Mesenchymal stem cell (in vitro differentiated cells and primary cell): ENCODE measurements at regions not wholly inside any gene's neighbourhood (a gene's known extent, or its start where the extent isn't known, plus 50 kb on each side); places are given as distances from the start of the nearest gene placed in this dataset.
"Not testable (repeated sequence)": the region's sequence is repeated elsewhere in the genome, so short reads cannot be mapped to it uniquely, and the experiment has no call there.

ENCODE experiments used
- DNase-seq: peaks from one replicate; pipeline ENCODE4 v3.0.0-alpha.2; 2013
- H2AFZ ChIP-seq: one replicate; pipeline ENCODE4 v1.6.1; 2013; ENCODE audit warnings: low read depth, mild to moderate bottlenecking, control low read depth, inconsistent platforms, low read length, moderate library complexity
- H2AK5ac ChIP-seq: 2 replicates; pipeline ENCODE4 v1.6.1; 2013; ENCODE audit warnings: low read length, moderate library complexity, mild to moderate bottlenecking, inconsistent platforms; ENCODE audit not compliant: severe bottlenecking
- H2BK120ac ChIP-seq: one replicate; pipeline ENCODE4 v1.6.1; 2013; ENCODE audit warnings: low read depth, mild to moderate bottlenecking, inconsistent platforms, low read length, moderate library complexity
- H2BK12ac ChIP-seq, 2 experiments: one replicate each; pipeline ENCODE4 v1.6.1; 2013; ENCODE audit warnings: inconsistent platforms in 2 of 2, low read length in 2 of 2, mild to moderate bottlenecking in 2 of 2, moderate library complexity in 2 of 2, control low read depth in 1 of 2
- H2BK15ac ChIP-seq: one replicate; pipeline ENCODE4 v1.6.1; 2013; ENCODE audit warnings: mild to moderate bottlenecking, low read depth, inconsistent platforms; ENCODE audit not compliant: poor library complexity, severe bottlenecking
- H2BK5ac ChIP-seq: 2 replicates; pipeline ENCODE4 v1.6.1; 2013; ENCODE audit warnings: low read depth, mild to moderate bottlenecking, low read length, control low read depth, inconsistent platforms; ENCODE audit not compliant: poor library complexity, severe bottlenecking
- H3K14ac ChIP-seq, 2 experiments: one replicate each; pipeline ENCODE4 v1.6.1; 2013; ENCODE audit warnings: inconsistent platforms in 2 of 2, low read length in 2 of 2, control low read depth in 1 of 2, mild to moderate bottlenecking in 1 of 2, moderate library complexity in 1 of 2
- H3K18ac ChIP-seq, 2 experiments: one replicate each; pipeline ENCODE4 v1.6.1; 2013; ENCODE audit warnings: inconsistent platforms in 2 of 2, low read length in 2 of 2, control low read depth in 1 of 2, low read depth in 1 of 2, mild to moderate bottlenecking in 1 of 2
- H3K23ac ChIP-seq, 2 experiments: one replicate each; pipeline ENCODE4 v1.6.1; 2013; ENCODE audit warnings: inconsistent platforms in 2 of 2, low read length in 2 of 2, mild to moderate bottlenecking in 2 of 2, moderate library complexity in 2 of 2, control low read depth in 1 of 2
- H3K27ac ChIP-seq: 2 replicates; pipeline ENCODE4 v1.5.1; 2013; ENCODE audit warnings: mild to moderate bottlenecking, moderate library complexity, low read length, control low read depth, inconsistent platforms; ENCODE audit not compliant: poor library complexity, severe bottlenecking
- H3K27me3 ChIP-seq, 2 experiments: 2 replicates each; pipeline versions ENCODE4 v1.6.1 to v1.7.0; 2013; ENCODE audit warnings: low read length in 2 of 2, mild to moderate bottlenecking in 2 of 2, moderate library complexity in 2 of 2, control low read depth in 1 of 2, inconsistent platforms in 1 of 2; ENCODE audit not compliant: control insufficient read depth in 1 of 2, insufficient read depth in 1 of 2
- H3K36me3 ChIP-seq, 2 experiments: 2 replicates each; pipeline versions ENCODE4 v1.6.1 to v1.7.0; 2013; ENCODE audit warnings: low read length in 2 of 2, control low read depth in 1 of 2, inconsistent platforms in 1 of 2, low read depth in 1 of 2, mild to moderate bottlenecking in 1 of 2; ENCODE audit not compliant: insufficient read depth in 2 of 2, control insufficient read depth in 1 of 2
- H3K4ac ChIP-seq, 2 experiments: one replicate each; pipeline ENCODE4 v1.6.1; 2013; ENCODE audit warnings: inconsistent platforms in 2 of 2, low read length in 2 of 2, mild to moderate bottlenecking in 2 of 2, moderate library complexity in 2 of 2, control low read depth in 1 of 2, low read depth in 1 of 2
- H3K4me1 ChIP-seq: 2 replicates; pipeline ENCODE4 v1.6.1; 2013; ENCODE audit warnings: low read depth, low read length, control low read depth; ENCODE audit not compliant: control insufficient read depth, insufficient read depth
- H3K4me2 ChIP-seq: 2 replicates; pipeline ENCODE4 v1.6.1; 2013; ENCODE audit warnings: low read length, mild to moderate bottlenecking, inconsistent platforms; ENCODE audit not compliant: poor library complexity, severe bottlenecking
- H3K4me3 ChIP-seq, 2 experiments: 2 replicates each; pipeline versions ENCODE4 v1.5.1 to v1.7.0; 2013; ENCODE audit warnings: low read length in 2 of 2, mild to moderate bottlenecking in 2 of 2, control low read depth in 1 of 2, low read depth in 1 of 2; ENCODE audit not compliant: insufficient read depth in 1 of 2
- H3K79me1 ChIP-seq: replicated peaks from 2 replicates; pipeline ENCODE4 v1.6.1; 2013; ENCODE audit warnings: mild to moderate bottlenecking, control low read depth, low read length, inconsistent platforms; ENCODE audit not compliant: poor library complexity, severe bottlenecking
- H3K9ac ChIP-seq: 2 replicates; pipeline ENCODE4 v1.7.0; 2013; ENCODE audit warnings: mild to moderate bottlenecking, low read length, moderate library complexity
- H3K9me3 ChIP-seq: 2 replicates; pipeline ENCODE4 v1.7.0; 2013; ENCODE audit warnings: mild to moderate bottlenecking, low read length; ENCODE audit not compliant: control insufficient read depth
- H4K8ac ChIP-seq: one replicate; pipeline ENCODE4 v1.6.1; 2013; ENCODE audit warnings: inconsistent platforms, mild to moderate bottlenecking, low read length, moderate library complexity
- H4K91ac ChIP-seq: one replicate; pipeline ENCODE4 v1.6.1; 2013; ENCODE audit warnings: mild to moderate bottlenecking, low read length, inconsistent platforms
- WGBS: methylation state at CpG from one replicate; pipeline ENCODE4 v1.1.7; 2013; ENCODE audit warnings: mixed read lengths; 5-methylcytosine and 5-hydroxymethylcytosine counted together

DNA sequence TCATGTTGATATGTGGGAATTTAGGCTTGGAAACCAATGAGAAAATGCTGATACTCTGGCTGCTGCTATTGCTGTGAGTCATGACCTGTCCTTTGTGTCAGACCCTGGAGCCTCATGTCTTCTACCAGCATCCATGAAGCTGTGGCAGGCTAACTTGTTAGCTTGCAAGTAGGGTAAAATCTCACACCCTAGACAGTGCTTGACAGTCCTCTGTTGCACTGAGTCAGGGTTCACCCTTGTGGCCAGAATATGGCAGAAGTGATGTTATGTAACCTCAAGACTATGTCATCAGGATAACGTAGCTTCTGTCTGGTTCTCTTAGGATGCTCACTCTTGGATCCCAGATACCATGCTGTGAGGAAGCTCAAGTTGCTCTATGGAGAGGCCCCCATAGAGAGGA lies 110.8 kb downstream of the LHX2 start:
- no peak overlapping the region for H2BK12ac ChIP-seq
- no peak overlapping the region for H4K91ac ChIP-seq
- no peak overlapping the region for H2BK5ac ChIP-seq
- H3K9me3 ChIP-seq, result peaks cover 4% of the 10 kb centered on the region
- H3K36me3 ChIP-seq, result no peaks in the 10 kb centered on the region
- no peak overlapping the region for H2AFZ ChIP-seq
- H3K9ac ChIP-seq, result no peak overlapping the region
- H3K4me1 ChIP-seq, result peaks cover 9% of the 10 kb centered on the region
- no peak overlapping the region for H3K4me2 ChIP-seq
- H3K14ac ChIP-seq, result no peak overlapping the region
- H2BK120ac ChIP-seq, result no peak overlapping the region
- H3K23ac ChIP-seq, result no peak overlapping the region
- no peaks in the 10 kb centered on the region for H3K79me1 ChIP-seq
- H2BK15ac ChIP-seq, result no peak overlapping the region
- H2AK5ac ChIP-seq, result no peak overlapping the region
- peaks cover 17 to 25% of the 10 kb centered on the region in 2 experiments for H3K27me3 ChIP-seq
- no peak overlapping the region for H4K8ac ChIP-seq
- WGBS, result 75% methylated on average over 1 of the region's 1 CpG
- no peak for DNase-seq
- no peak overlapping the region for H3K4me3 ChIP-seq
- no peak overlapping the region for H3K27ac ChIP-seq
- no peak overlapping the region for H3K18ac ChIP-seq
- H3K4ac ChIP-seq, result no peak overlapping the region

DNA sequence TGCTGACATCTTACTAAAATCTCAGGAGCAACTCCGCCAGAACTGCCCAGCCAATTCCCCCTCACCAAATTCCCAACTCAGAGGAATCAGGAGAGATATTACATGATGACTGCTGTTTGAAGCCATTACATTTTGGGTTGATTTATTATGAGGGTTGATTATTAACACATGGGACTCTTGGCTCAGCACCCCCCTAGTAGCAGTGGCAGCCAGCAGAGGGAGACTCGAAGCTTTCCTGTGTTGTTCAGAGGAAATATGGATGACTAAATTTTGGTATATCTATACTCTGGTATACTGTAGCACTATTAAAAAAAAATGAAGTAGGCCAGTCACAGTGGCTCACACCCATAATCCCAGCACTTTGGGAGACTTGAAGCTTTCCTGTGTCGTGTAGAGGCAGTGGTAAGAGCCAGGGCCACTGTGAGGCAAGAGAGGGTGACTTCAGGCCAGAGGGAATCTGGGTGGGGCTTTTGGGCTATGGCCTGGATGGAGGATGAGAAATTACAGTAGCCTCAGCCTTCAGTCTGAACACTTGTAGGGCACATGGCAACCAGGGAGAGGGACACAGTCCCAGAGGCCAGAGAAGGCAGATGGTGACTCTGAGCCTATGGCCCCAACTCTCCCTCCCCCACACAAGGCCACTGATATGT lies 111.4 kb downstream of the LHX2 start:
- Histone ChIP-seq H3K79me1 (no peaks in the 10 kb centered on the region), H3K27me3 (peaks cover 10 to 19% of the 10 kb centered on the region in 2 experiments), H3K4me1 (peaks cover 9% of the 10 kb centered on the region), H2BK12ac (no peak overlapping the region), H3K9me3 (peaks cover 3% of the 10 kb centered on the region), H3K36me3 (no peaks in the 10 kb centered on the region), H3K4me3 (no peak overlapping the region), H3K18ac (no peak overlapping the region), H2BK15ac (no peak overlapping the region), H2BK120ac (no peak overlapping the region), H2BK5ac (no peak overlapping the region), H4K91ac (no peak overlapping the region), H2AFZ (no peak overlapping the region), H4K8ac (no peak overlapping the region), H3K4ac (no peak overlapping the region), H3K14ac (no peak overlapping the region), H3K9ac (no peak overlapping the region), H3K27ac (no peak overlapping the region), H3K23ac (no peak overlapping the region), H3K4me2 (no peak overlapping the region), H2AK5ac (no peak overlapping the region)
- WGBS, result 57% methylated on average over 1 of the region's 3 CpGs
- DNase-seq, result no peak

DNA sequence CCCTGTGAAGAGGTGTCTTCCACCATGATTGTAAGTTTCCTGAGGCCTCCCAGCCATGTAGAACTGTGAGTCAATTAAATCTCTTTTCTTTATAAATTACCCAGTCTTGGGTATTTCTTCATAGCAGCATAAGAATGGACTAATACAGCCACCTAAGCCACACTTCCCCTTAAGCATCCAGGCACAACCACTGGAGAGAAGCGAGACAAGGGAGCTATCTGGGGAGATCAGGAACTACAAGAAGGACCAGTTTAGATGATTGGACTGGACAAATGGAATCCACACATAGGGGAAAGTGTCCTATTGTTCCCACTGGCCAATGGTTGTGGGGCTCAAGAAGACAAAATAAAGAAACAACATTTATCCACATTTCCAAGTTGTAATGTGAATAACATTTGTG lies 112.1 kb downstream of the LHX2 start:
- not testable (repeated sequence) for H3K14ac ChIP-seq, DNase-seq, H4K8ac ChIP-seq, H3K18ac ChIP-seq, H3K4me2 ChIP-seq, H2AK5ac ChIP-seq, H3K36me3 ChIP-seq, H2BK120ac ChIP-seq, H2AFZ ChIP-seq, H3K4ac ChIP-seq, H3K9ac ChIP-seq, H4K91ac ChIP-seq, H3K4me3 ChIP-seq, H3K4me1 ChIP-seq, H3K27ac ChIP-seq, H2BK12ac ChIP-seq, H3K23ac ChIP-seq, H3K9me3 ChIP-seq, H3K79me1 ChIP-seq, H2BK5ac ChIP-seq, H2BK15ac ChIP-seq
- H3K27me3 ChIP-seq, result peaks cover 5 to 12% of the 10 kb centered on the region in 2 experiments
- WGBS, result no CpG with 5 or more reads among the region's 1 CpG

DNA sequence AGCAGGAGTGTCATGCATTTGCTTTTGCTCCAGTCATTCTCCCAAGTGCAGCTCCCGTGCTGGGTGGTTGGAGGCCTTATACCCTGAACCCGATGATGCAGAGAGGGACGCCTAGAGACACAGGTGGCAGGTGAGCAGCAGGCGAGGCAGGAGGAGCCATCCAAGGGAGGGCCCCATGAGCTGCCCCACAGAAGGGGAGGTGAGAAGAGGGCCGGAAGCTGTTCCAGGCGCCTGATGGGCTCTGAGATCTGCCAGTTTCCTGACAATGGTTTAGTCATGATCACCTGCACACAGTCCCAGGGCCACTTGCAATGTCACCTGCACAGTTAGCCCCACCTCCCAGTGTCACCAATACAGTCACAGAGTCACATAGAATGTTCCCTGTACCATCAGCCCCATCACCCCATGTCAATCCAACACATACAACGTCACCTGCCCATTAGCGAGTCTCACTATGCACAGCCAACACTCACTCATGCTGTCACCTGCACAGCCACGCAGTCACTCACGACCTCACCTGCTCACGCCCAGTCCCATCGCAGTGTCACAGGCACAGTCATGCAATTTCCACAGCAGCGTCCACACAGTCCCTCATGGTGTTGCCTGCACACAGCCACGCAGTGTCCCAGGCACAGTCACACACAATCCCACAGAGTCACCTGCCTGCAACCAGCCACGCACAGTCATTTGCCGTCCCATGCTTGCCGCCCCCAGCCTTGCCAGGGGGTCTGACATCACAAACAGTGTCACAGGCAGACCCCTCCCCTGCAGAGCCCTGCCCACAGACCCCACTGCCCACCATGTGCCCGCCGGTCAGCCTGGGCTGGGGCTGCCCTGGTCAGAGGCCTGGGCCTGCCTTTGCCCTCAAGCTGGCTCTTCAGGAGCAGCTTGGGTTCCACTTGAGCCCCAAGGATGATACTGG lies 113.4 kb downstream of the LHX2 start:
- 84% methylated on average over 19 of the region's 19 CpGs for WGBS
- Histone ChIP-seq H3K36me3 (no peaks in the 10 kb centered on the region), H2BK120ac (no peak overlapping the region), H2AFZ (no peak overlapping the region), H3K9me3 (peaks cover 3% of the 10 kb centered on the region), H3K14ac (peak overlapping the region in 1 of 2 experiments; percentile 5), H3K23ac (no peak overlapping the region), H3K27me3 (peaks cover 0 to 4% of the 10 kb centered on the region in 2 experiments), H4K8ac (no peak overlapping the region), H2BK12ac (no peak overlapping the region), H4K91ac (peak overlapping the region; percentile 18), H3K4me2 (no peak overlapping the region), H3K18ac (no peak overlapping the region), H3K9ac (no peak overlapping the region), H3K4me1 (peaks cover 9% of the 10 kb centered on the region), H3K4me3 (no peak overlapping the region), H2BK5ac (no peak overlapping the region), H3K27ac (no peak overlapping the region), H2BK15ac (no peak overlapping the region), H2AK5ac (no peak overlapping the region), H3K4ac (no peak overlapping the region), H3K79me1 (no peaks in the 10 kb centered on the region)
- DNase-seq, result no peak
